ENCODE measurements at regions not wholly inside any gene's neighbourhood (a gene's known extent, or its start where the extent isn't known, plus 50 kb on each side); places are given as distances from the start of the nearest gene placed in this dataset.

DNA sequence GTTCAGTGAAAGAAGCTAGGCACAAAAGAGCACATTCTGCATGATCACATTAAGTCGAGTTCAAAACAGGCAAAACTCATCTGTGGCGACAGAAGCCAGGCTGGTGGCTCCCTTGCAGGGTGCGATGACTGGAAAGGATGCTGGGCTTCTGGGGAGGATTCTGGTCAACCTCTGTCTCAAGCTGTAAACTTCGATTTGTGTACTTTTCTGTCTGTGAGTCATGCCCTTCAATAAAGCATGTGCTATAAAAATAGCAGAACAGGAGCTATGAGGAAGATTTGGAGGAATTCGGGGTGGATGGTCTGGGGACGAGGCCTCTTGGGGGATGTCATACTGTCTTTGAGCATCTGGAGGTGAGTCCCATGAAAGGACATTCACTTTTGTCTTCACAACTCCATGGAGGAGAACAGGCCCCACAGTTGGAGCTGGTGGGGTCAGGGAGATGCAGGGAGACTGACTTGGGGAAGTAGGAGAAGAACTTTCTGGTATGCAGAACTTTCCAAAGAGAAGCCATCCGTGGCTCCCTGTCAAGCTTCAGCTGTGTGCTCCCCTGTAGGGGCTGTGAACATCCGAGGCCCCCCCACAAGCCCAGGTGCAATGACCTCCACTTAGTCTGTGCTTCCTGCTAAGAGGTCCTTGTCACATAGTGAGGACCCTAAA is 77.8 kb upstream of the LINC01488 start:
- TF ChIP-seq POLR2A (IDR thresholded peaks at IDR 0.05): no peak
- TF ChIP-seq, protein P1, sequence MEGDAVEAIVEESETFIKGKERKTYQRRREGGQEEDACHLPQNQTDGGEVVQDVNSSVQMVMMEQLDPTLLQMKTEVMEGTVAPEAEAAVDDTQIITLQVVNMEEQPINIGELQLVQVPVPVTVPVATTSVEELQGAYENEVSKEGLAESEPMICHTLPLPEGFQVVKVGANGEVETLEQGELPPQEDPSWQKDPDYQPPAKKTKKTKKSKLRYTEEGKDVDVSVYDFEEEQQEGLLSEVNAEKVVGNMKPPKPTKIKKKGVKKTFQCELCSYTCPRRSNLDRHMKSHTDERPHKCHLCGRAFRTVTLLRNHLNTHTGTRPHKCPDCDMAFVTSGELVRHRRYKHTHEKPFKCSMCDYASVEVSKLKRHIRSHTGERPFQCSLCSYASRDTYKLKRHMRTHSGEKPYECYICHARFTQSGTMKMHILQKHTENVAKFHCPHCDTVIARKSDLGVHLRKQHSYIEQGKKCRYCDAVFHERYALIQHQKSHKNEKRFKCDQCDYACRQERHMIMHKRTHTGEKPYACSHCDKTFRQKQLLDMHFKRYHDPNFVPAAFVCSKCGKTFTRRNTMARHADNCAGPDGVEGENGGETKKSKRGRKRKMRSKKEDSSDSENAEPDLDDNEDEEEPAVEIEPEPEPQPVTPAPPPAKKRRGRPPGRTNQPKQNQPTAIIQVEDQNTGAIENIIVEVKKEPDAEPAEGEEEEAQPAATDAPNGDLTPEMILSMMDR (IDR thresholded peaks at IDR 0.05): no peak

Measured in Peyer's patch (tissue), 4 donors.